PFSK-1 (cell line): ENCODE measurements at regions not wholly inside any gene's neighbourhood (a gene's known extent, or its start where the extent isn't known, plus 50 kb on each side); places are given as distances from the start of the nearest gene placed in this dataset.

Source experiments
- FOXP2 ChIP-seq: optimal IDR thresholded peaks from 2 replicates; pipeline ENCODE3; 2011; ENCODE audit warnings: borderline replicate concordance, control low read depth, inconsistent platforms; ENCODE audit not compliant: insufficient read depth; ENCODE audit errors: extremely low read length, extremely low read depth
- POLR2AphosphoS5 ChIP-seq: IDR thresholded peaks from 2 replicates; pipeline ENCODE4 v1.6.1; 2012; ENCODE audit warnings: low read depth, mild to moderate bottlenecking, control low read depth, low read length, moderate library complexity
- REST ChIP-seq, 2 experiments: IDR thresholded peaks; 2 replicates each; pipeline versions ENCODE4 v1.6.1 to v1.8.0; 2011 to 2012; ENCODE audit warnings: low read depth in 2 of 2, low read length in 2 of 2, control low read depth in 1 of 2, inconsistent platforms in 1 of 2, mild to moderate bottlenecking in 1 of 2, moderate library complexity in 1 of 2; ENCODE audit not compliant: insufficient read depth in 1 of 2

GRCh38 chr12:41903014-41903708 is 241.5 kb downstream of the GXYLT1 start:
- TF ChIP-seq POLR2AphosphoS5 (no peak), FOXP2 (no peak), REST (IDR thresholded peaks at IDR 0.05; ENCODE audit: insufficient read depth in 1 of 2, low read depth in 2 of 2, low read length in 2 of 2) (no peak)
